ENCODE measurements at regions not wholly inside any gene's neighbourhood (a gene's known extent, or its start where the extent isn't known, plus 50 kb on each side); places are given as distances from the start of the nearest gene placed in this dataset.

- no peaks in the 10 kb centered on the region for H3K27me3 Mint-ChIP-seq (ENCODE audit: low read depth)
- peaks cover 67% of the 10 kb centered on the region for H3K4me1 Mint-ChIP-seq (ENCODE audit: low read depth)
- peak overlapping the region; percentile 4 for H3K27ac Mint-ChIP-seq
- ATAC-seq (replicated peaks in 1 of 2) = no peak
- H3K4me3 Mint-ChIP-seq = peak overlapping the region; percentile 30 to 61
- DNase-seq = no peak
- peaks cover 4 to 12% of the 10 kb centered on the region in 2 donors for H3K9me3 Mint-ChIP-seq
- H3K36me3 Mint-ChIP-seq (ENCODE audit: insufficient read depth in 2 of 2) = peaks cover 10 to 11% of the 10 kb centered on the region in 2 donors
Measured at GRCh38 chr7:155207326-155208002, 90.2 kb upstream of the INSIG1 start.

GRCh38 chr7:155208681-155209477, 88.8 kb upstream of the INSIG1 start:
- no peak for DNase-seq
- H3K27me3 Mint-ChIP-seq (ENCODE audit: low read depth) = no peaks in the 10 kb centered on the region
- H3K4me3 Mint-ChIP-seq = no peak overlapping the region
- no peak for ATAC-seq (replicated peaks in 1 of 2)
- peaks cover 10 to 11% of the 10 kb centered on the region in 2 donors for H3K36me3 Mint-ChIP-seq (ENCODE audit: insufficient read depth in 2 of 2)
- H3K9me3 Mint-ChIP-seq = peaks cover 4 to 12% of the 10 kb centered on the region in 2 donors
- H3K27ac Mint-ChIP-seq = peak overlapping the region; percentile 11
- H3K4me1 Mint-ChIP-seq (ENCODE audit: low read depth) = peaks cover 69% of the 10 kb centered on the region

- DNase-seq (no peak), ATAC-seq (replicated peaks in 1 of 2) (no peak)
- Mint-ChIP-seq H3K27ac (no peak overlapping the region), H3K4me1 (ENCODE audit: low read depth) (peaks cover 69% of the 10 kb centered on the region), H3K27me3 (ENCODE audit: low read depth) (peaks cover 6% of the 10 kb centered on the region), H3K4me3 (no peak overlapping the region), H3K36me3 (ENCODE audit: insufficient read depth in 2 of 2) (peaks cover 10 to 11% of the 10 kb centered on the region in 2 donors), H3K9me3 (peaks cover 4 to 12% of the 10 kb centered on the region in 2 donors)
Measured at GRCh38 chr7:155209478-155210319, 88.0 kb upstream of the INSIG1 start.

- no peak overlapping the region for H3K4me3 Mint-ChIP-seq
- DNase-seq (no peak), ATAC-seq (replicated peaks in 1 of 2) (no peak)
- H3K4me1 Mint-ChIP-seq (ENCODE audit: low read depth) = peaks cover 63% of the 10 kb centered on the region
- peaks cover 4 to 12% of the 10 kb centered on the region in 2 donors for H3K9me3 Mint-ChIP-seq
- no peak overlapping the region for H3K27ac Mint-ChIP-seq
- peaks cover 10 to 11% of the 10 kb centered on the region in 2 donors for H3K36me3 Mint-ChIP-seq (ENCODE audit: insufficient read depth in 2 of 2)
- peaks cover 6% of the 10 kb centered on the region for H3K27me3 Mint-ChIP-seq (ENCODE audit: low read depth)
Measured at GRCh38 chr7:155210356-155210755, 87.3 kb upstream of the INSIG1 start.

GRCh38 chr7:155211173-155211572, 86.5 kb upstream of the INSIG1 start:
- no peak for ATAC-seq (replicated peaks in 1 of 2)
- Mint-ChIP-seq H3K4me1 (ENCODE audit: low read depth) (peaks cover 54% of the 10 kb centered on the region), H3K9me3 (peaks cover 2 to 8% of the 10 kb centered on the region in 2 donors), H3K36me3 (ENCODE audit: insufficient read depth in 2 of 2) (peaks cover 7% of the 10 kb centered on the region in 2 donors), H3K4me3 (no peak overlapping the region), H3K27ac (no peak overlapping the region), H3K27me3 (ENCODE audit: low read depth) (peaks cover 13% of the 10 kb centered on the region)
- DNase-seq = no peak

GRCh38 chr7:155211761-155212160, 85.9 kb upstream of the INSIG1 start:
- ATAC-seq (replicated peaks in 1 of 2) = no peak
- no peak for DNase-seq
- Mint-ChIP-seq H3K4me1 (ENCODE audit: low read depth) (peaks cover 52% of the 10 kb centered on the region), H3K27ac (no peak overlapping the region), H3K4me3 (no peak overlapping the region), H3K9me3 (peaks cover 2 to 8% of the 10 kb centered on the region in 2 donors), H3K27me3 (ENCODE audit: low read depth) (peaks cover 19% of the 10 kb centered on the region), H3K36me3 (ENCODE audit: insufficient read depth in 2 of 2) (peaks cover 7% of the 10 kb centered on the region in 2 donors)

- no peak overlapping the region for H3K4me3 Mint-ChIP-seq
- H3K36me3 Mint-ChIP-seq (ENCODE audit: insufficient read depth in 2 of 2) = peaks cover 3 to 5% of the 10 kb centered on the region in 2 donors
- ATAC-seq (replicated peaks in 1 of 2) = no peak
- H3K9me3 Mint-ChIP-seq = peaks cover 0 to 6% of the 10 kb centered on the region in 2 donors
- DNase-seq = no peak
- H3K27ac Mint-ChIP-seq = no peak overlapping the region
- H3K27me3 Mint-ChIP-seq (ENCODE audit: low read depth) = peaks cover 19% of the 10 kb centered on the region
- H3K4me1 Mint-ChIP-seq (ENCODE audit: low read depth) = peaks cover 52% of the 10 kb centered on the region
Measured at GRCh38 chr7:155212301-155213015, 85.2 kb upstream of the INSIG1 start.

GRCh38 chr7:155213385-155213784, 84.3 kb upstream of the INSIG1 start:
- H3K36me3 Mint-ChIP-seq (ENCODE audit: insufficient read depth in 2 of 2) = peaks cover 0 to 2% of the 10 kb centered on the region in 2 donors
- peak; percentile 33 to 62 for ATAC-seq (replicated peaks in 1 of 2)
- H3K27ac Mint-ChIP-seq = no peak overlapping the region
- H3K4me1 Mint-ChIP-seq (ENCODE audit: low read depth) = peaks cover 49% of the 10 kb centered on the region
- no peak for DNase-seq
- H3K27me3 Mint-ChIP-seq (ENCODE audit: low read depth) = peaks cover 19% of the 10 kb centered on the region
- H3K9me3 Mint-ChIP-seq = no peaks in the 10 kb centered on the region
- no peak overlapping the region for H3K4me3 Mint-ChIP-seq

GRCh38 chr7:155213955-155214740, 83.5 kb upstream of the INSIG1 start:
- Mint-ChIP-seq H3K27ac (no peak overlapping the region), H3K4me3 (peak overlapping the region in 1 of 2 donors; percentile 34), H3K4me1 (ENCODE audit: low read depth) (peaks cover 42% of the 10 kb centered on the region), H3K27me3 (ENCODE audit: low read depth) (peaks cover 19% of the 10 kb centered on the region), H3K9me3 (no peaks in the 10 kb centered on the region), H3K36me3 (ENCODE audit: insufficient read depth in 2 of 2) (no peaks in the 10 kb centered on the region)
- DNase-seq (no peak), ATAC-seq (replicated peaks in 1 of 2) (no peak)

GRCh38 chr7:155215576-155216325, 81.9 kb upstream of the INSIG1 start:
- Mint-ChIP-seq H3K9me3 (no peaks in the 10 kb centered on the region), H3K27ac (no peak overlapping the region), H3K4me3 (no peak overlapping the region), H3K27me3 (ENCODE audit: low read depth) (peaks cover 19% of the 10 kb centered on the region), H3K36me3 (ENCODE audit: insufficient read depth in 2 of 2) (no peaks in the 10 kb centered on the region), H3K4me1 (ENCODE audit: low read depth) (peaks cover 31% of the 10 kb centered on the region)
- no peak for ATAC-seq (replicated peaks in 1 of 2)
- no peak for DNase-seq

GRCh38 chr7:155216475-155217272, 81.0 kb upstream of the INSIG1 start:
- H3K27me3 Mint-ChIP-seq (ENCODE audit: low read depth) = peaks cover 19% of the 10 kb centered on the region
- H3K27ac Mint-ChIP-seq = no peak overlapping the region
- DNase-seq (no peak), ATAC-seq (replicated peaks in 1 of 2) (no peak)
- no peaks in the 10 kb centered on the region for H3K9me3 Mint-ChIP-seq
- H3K36me3 Mint-ChIP-seq (ENCODE audit: insufficient read depth in 2 of 2) = no peaks in the 10 kb centered on the region
- H3K4me3 Mint-ChIP-seq = no peak overlapping the region
- peaks cover 27% of the 10 kb centered on the region for H3K4me1 Mint-ChIP-seq (ENCODE audit: low read depth)

All from activated T-cell treated with anti-CD3 and anti-CD28 coated beads, Interleukin-2, amount 50 U/mL, for 72 hours (primary cell).